GM20000 (cell line): ENCODE measurements at regions not wholly inside any gene's neighbourhood (a gene's known extent, or its start where the extent isn't known, plus 50 kb on each side); places are given as distances from the start of the nearest gene placed in this dataset.
"Not testable (repeated sequence)": the region's sequence is repeated elsewhere in the genome, so short reads cannot be mapped to it uniquely, and the experiment has no call there.

Source experiments
- DNase-seq: peaks from one replicate; pipeline ENCODE4 v3.0.0; 2012; ENCODE audit warnings: low spot score
- TF ChIP-seq, protein P1 (sequence below): IDR thresholded peaks from 2 replicates; pipeline ENCODE4 v1.5.1; 2012; ENCODE audit warnings: mild to moderate bottlenecking, control low read depth; ENCODE audit errors: extremely low read depth, missing control alignments

DNA sequence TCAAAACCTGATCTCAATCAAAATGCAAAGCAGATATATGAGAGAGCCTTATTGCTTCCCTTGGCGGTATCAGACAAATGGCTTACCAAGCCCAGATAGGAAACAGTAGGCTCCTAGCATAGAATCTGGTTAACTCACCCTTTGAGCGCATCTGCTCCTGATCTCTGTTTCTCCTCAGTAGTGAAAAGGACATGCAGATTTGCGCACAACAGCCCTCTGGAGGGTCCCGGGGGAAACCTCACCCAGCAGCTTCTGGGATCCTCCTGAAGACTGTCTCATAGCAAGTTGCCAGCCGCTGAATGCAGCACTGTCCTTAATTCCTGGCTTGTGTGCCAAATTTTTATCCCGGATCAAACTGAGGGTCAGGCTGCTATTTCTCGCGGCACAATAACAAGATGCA is 192.2 kb downstream of the FASLG start:
- no peak for DNase-seq
- TF ChIP-seq, protein P1, sequence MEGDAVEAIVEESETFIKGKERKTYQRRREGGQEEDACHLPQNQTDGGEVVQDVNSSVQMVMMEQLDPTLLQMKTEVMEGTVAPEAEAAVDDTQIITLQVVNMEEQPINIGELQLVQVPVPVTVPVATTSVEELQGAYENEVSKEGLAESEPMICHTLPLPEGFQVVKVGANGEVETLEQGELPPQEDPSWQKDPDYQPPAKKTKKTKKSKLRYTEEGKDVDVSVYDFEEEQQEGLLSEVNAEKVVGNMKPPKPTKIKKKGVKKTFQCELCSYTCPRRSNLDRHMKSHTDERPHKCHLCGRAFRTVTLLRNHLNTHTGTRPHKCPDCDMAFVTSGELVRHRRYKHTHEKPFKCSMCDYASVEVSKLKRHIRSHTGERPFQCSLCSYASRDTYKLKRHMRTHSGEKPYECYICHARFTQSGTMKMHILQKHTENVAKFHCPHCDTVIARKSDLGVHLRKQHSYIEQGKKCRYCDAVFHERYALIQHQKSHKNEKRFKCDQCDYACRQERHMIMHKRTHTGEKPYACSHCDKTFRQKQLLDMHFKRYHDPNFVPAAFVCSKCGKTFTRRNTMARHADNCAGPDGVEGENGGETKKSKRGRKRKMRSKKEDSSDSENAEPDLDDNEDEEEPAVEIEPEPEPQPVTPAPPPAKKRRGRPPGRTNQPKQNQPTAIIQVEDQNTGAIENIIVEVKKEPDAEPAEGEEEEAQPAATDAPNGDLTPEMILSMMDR, result no peak

DNA sequence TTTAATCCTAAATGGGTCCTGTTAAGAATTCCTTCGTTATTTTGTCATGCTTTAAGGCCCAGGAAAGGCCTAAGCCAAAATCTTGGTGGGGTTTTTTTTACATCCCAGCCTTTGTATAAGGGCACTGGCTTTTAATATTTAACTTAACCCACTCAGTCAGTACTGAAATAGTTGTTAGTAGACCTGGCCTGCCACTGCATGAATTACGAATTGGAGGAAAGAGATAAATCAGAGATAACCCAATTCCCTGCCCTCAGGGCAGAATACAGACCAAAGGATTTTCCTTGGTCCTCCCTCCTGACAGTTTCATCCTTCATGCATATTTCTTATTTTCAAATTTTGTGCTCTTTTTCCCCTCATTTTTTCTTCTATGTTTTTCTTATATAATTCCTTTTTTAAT is 193.0 kb downstream of the FASLG start:
- DNase-seq, result no peak
- TF ChIP-seq, protein P1, result no peak

DNA sequence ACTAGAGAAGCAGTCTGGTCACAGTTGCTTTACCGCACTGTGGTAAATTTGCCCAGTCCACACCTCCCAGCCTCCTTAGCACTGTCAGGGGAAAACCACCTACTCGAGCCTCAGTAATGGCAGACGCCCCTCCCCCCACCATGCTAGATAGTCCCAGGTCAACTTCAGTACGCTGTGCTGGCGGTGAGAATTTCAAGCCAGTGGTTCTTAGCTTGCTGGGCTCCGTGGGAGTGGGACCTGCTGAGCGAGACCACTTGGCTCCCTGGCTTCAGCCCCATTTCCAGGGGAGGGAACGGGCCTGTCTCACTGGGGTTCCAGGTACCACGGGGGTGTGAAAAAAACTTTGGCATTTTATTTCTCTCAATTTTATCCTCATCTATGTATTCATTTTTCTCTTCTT is 194.8 kb downstream of the TNFSF18 start:
- not testable (repeated sequence) for DNase-seq

DNA sequence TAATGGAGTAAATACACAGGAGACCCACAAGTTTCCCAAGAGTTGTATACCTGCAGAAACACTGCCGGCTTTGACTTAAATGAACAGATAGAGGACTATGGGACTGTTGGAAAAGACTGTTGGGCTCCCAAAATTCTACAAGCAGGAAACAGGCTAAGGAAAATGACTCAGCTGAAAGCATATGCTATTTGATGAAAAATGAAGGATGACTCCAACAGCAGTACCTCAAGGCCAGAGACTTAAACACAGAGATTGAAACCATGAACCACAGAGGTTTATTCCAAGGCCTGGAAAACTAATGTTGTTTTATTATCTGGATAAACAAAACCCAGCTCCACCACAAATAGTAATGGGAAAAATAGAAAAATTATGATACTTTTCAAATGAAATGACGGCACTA is 187.7 kb downstream of the TNFSF18 start:
- no peak for DNase-seq
- TF ChIP-seq, protein P1, result no peak

DNA sequence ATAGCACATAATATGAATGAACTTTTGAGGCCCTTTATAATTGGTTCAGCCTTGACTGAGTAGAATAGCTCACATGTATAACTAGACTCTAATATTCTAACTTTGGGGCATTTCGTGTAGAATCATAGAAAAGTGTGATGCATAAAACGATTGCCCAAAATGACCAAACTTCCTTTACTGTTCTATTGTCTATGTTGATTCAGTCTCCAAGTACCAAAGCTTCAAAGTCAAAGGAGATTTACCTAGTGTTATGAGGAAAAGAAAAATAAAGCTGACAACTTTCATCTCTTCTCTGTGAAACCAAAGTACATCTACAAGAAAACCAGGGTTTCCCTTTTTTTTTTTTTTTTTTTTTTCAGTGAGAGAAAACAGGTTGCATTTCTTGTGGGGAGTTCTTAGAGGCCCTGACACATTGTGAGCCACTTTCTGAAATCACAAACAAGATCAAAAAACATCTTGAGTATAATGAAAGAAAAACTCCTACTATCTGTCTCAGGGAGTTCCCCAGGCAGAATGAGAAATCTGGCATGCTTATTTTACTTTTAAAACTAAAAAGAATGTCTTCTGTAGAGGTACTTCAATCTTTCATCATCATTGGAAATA is 183.4 kb downstream of the TNFSF18 start:
- DNase-seq, result no peak
- TF ChIP-seq, protein P1, result no peak

DNA sequence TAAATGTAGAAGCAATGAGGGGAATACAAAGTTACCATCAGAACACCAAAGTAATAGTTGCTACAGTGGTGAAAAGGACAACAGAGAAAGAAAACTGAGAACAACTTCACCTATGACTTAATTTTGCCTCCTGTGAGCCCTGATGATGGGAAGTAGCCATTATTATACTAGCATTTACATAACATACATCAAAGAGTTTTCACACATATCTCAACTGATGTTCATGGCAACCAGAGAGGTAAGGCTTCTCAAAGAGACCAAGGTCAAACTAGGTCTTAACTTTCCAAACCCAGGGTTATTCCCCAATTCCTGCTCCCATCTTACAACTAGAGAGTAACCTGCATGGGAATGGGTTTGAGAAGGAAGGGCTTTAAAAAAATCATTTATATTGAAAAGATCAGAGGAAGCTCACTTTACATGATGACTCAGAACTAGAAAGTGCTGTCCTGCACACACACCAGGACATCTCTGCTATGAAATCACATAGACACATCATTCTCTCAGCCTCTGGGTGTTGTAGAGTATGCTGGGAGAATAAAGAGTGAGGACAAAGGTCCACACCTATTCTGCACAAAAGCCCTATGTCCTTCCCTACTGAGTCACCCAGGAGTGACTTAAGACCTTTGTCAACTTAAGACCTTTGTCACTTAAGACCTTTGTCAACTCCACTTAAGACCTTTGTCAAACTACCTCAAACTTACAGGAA is 179.7 kb downstream of the TNFSF18 start:
- DNase-seq, result no peak
- TF ChIP-seq, protein P1, result no peak

DNA sequence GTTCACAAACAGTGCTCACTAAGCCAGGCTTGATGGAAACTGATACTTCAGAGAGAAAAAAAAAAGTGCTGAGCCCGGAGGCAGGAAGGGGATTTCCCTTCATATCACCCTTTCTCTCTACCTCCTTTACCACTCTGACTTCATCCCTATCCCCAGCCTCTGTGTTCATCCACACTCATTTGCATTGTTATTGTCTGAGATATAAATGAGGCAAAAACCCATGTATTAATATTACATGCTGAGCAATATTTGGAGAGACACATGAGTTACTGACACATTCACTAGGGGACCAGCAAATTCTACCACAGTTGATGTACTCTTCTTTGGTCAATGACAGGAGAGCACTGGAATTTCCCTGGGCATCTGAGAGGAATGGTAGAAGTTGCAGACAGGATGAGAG is 175.8 kb downstream of the TNFSF18 start:
- DNase-seq, result peak; percentile 25
- TF ChIP-seq, protein P1, result no peak

DNA sequence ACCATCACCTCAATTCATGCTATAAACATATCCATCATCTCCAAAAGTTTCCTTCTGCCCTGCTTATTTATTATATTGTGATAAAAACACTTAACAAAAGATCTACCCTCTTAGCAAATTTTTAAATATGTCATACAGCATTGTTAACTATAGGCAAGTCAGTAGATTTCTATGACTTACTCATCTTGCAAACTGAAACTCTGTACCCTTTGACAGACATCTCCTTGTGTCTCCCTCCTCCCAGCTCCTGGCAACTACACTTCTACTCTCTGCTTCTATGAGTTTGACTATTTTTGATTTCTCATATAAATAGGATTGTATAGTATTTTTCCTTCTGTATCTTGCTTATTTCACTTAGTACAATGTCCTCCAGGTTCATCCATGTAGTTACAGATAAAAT is 174.8 kb downstream of the TNFSF18 start:
- TF ChIP-seq, protein P1, result no peak
- DNase-seq, result no peak
